Peyer's patch (tissue), 4 donors: ENCODE measurements at regions not wholly inside any gene's neighbourhood (a gene's known extent, or its start where the extent isn't known, plus 50 kb on each side); places are given as distances from the start of the nearest gene placed in this dataset.

Experiments
- DNase-seq, 3 donors: peaks; one replicate each; pipeline ENCODE4 v3.0.0-alpha.2; 2017 to 2019
- H3K27ac ChIP-seq, 4 donors: fragments of 200-600 bp; sonication (generic); one replicate each; pipeline ENCODE4 v1.5.1; 2016 to 2019
- H3K27me3 ChIP-seq, 2 donors: fragments of 200-600 bp; sonication (generic); one replicate each; pipeline ENCODE4 v1.5.1; 2019
- H3K36me3 ChIP-seq, 3 donors: fragments of 200-600 bp; sonication (generic); one replicate each; pipeline ENCODE4 v1.5.1; 2016 to 2019
- H3K4me1 ChIP-seq, 4 donors: fragments of 200-600 bp; sonication (generic); one replicate each; pipeline ENCODE4 v1.5.1; 2016 to 2019
- H3K4me3 ChIP-seq, 4 donors: fragments of 200-600 bp; sonication (generic); 1 replicate in 3 of 4; 2 replicates in 1 of 4; pipeline ENCODE4 v1.5.1; 2016 to 2019; ENCODE audit warnings: mild to moderate bottlenecking in 1 of 4
- H3K9me3 ChIP-seq, 4 donors: fragments of 200-600 bp; sonication (generic); one replicate each; pipeline ENCODE4 v1.5.1; 2016 to 2019; ENCODE audit warnings: mild to moderate bottlenecking in 1 of 4
- CTCF ChIP-seq, 6 experiments: fragments of 450-650 bp in 4 of 6; fragments of 200-600 bp in 2 of 6; sonication (generic) in 1 of 6; IDR thresholded peaks; one replicate each; pipeline ENCODE4 v1.5.1; 2017 to 2019; ENCODE audit warnings: antibody characterized with exemption in 6 of 6, mild to moderate bottlenecking in 3 of 6, moderate library complexity in 1 of 6
- POLR2A ChIP-seq, 2 donors: fragments of 450-650 bp; IDR thresholded peaks; one replicate each; pipeline ENCODE4 v1.5.1; 2017; ENCODE audit warnings: antibody characterized with exemption in 2 of 2, mild to moderate bottlenecking in 2 of 2, moderate library complexity in 2 of 2

GRCh38 chr5:74085782-74086181 is 459.8 kb downstream of the ARHGEF28 start:
- H3K36me3 ChIP-seq, result no peaks in the 10 kb centered on the region
- no peak for DNase-seq
- H3K27ac ChIP-seq, result no peak overlapping the region
- H3K27me3 ChIP-seq, result no peaks in the 10 kb centered on the region
- no peaks in the 10 kb centered on the region for H3K9me3 ChIP-seq
- H3K4me1 ChIP-seq, result no peaks in the 10 kb centered on the region
- TF ChIP-seq POLR2A (IDR thresholded peaks at IDR 0.05), result no peak
- no peak for TF ChIP-seq CTCF (IDR thresholded peaks at IDR 0.05)
- no peak overlapping the region for H3K4me3 ChIP-seq

- Histone ChIP-seq H3K9me3 (no peaks in the 10 kb centered on the region), H3K36me3 (no peaks in the 10 kb centered on the region), H3K27me3 (no peaks in the 10 kb centered on the region), H3K4me3 (no peak overlapping the region), H3K27ac (no peak overlapping the region), H3K4me1 (no peaks in the 10 kb centered on the region)
- no peak for DNase-seq
- TF ChIP-seq POLR2A (IDR thresholded peaks at IDR 0.05) (no peak), CTCF (IDR thresholded peaks at IDR 0.05) (no peak)
These were observed 459.2 kb downstream of the ARHGEF28 start for GRCh38 chr5:74085186-74085585.

GRCh38 chr5:74083096-74083791 is 457.2 kb downstream of the ARHGEF28 start:
- H3K9me3 ChIP-seq, result no peaks in the 10 kb centered on the region
- DNase-seq, result no peak
- no peak overlapping the region for H3K27ac ChIP-seq
- H3K4me1 ChIP-seq, result no peaks in the 10 kb centered on the region
- no peak overlapping the region for H3K4me3 ChIP-seq
- no peak for TF ChIP-seq CTCF (IDR thresholded peaks at IDR 0.05)
- no peak for TF ChIP-seq POLR2A (IDR thresholded peaks at IDR 0.05)
- H3K36me3 ChIP-seq, result no peaks in the 10 kb centered on the region
- H3K27me3 ChIP-seq, result no peaks in the 10 kb centered on the region

- TF ChIP-seq POLR2A (IDR thresholded peaks at IDR 0.05), result no peak
- TF ChIP-seq CTCF (IDR thresholded peaks at IDR 0.05), result no peak
- Histone ChIP-seq H3K27me3 (no peaks in the 10 kb centered on the region), H3K4me1 (no peaks in the 10 kb centered on the region), H3K27ac (no peak overlapping the region), H3K9me3 (no peaks in the 10 kb centered on the region), H3K36me3 (no peaks in the 10 kb centered on the region), H3K4me3 (no peak overlapping the region)
- DNase-seq, result no peak
These were observed 456.6 kb downstream of the ARHGEF28 start for GRCh38 chr5:74082512-74083055.

- Histone ChIP-seq H3K27ac (no peak overlapping the region), H3K4me1 (no peaks in the 10 kb centered on the region), H3K4me3 (no peak overlapping the region), H3K36me3 (no peaks in the 10 kb centered on the region), H3K9me3 (no peaks in the 10 kb centered on the region), H3K27me3 (no peaks in the 10 kb centered on the region)
- DNase-seq, result no peak
- TF ChIP-seq CTCF (IDR thresholded peaks at IDR 0.05) (no peak), POLR2A (IDR thresholded peaks at IDR 0.05) (no peak)
These were observed 455.1 kb downstream of the ARHGEF28 start for GRCh38 chr5:74081126-74081525.
